HG03066 (cell line): ENCODE measurements at regions not wholly inside any gene's neighbourhood (a gene's known extent, or its start where the extent isn't known, plus 50 kb on each side); places are given as distances from the start of the nearest gene placed in this dataset.

ENCODE experiments used
- ATAC-seq: cut with Tn5 transposase; IDR thresholded peaks from one replicate; pipeline ENCODE4 v1.9.1; 2021; ENCODE audit warnings: low read depth; ENCODE audit not compliant: unreplicated experiment

DNA sequence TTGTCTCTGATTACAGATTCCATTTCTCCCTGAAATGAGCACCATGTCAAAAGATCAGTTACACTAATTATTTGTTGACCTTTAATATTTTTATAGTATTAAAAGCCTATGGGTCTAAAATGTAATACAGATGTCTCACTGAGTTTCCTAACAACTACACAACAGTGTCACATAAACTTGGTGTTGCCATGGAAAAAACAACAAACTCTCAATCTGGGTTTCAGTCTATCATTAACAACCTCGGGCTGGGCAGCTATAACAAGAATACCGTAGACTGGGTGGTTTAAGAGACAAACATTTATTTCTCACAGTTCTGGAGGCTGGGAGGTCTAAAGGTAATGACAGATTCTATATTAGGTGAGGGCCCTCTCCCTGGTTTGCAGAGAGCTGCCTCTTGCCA, 407.1 kb downstream of the HNRNPD start:
- ATAC-seq = no peak

DNA sequence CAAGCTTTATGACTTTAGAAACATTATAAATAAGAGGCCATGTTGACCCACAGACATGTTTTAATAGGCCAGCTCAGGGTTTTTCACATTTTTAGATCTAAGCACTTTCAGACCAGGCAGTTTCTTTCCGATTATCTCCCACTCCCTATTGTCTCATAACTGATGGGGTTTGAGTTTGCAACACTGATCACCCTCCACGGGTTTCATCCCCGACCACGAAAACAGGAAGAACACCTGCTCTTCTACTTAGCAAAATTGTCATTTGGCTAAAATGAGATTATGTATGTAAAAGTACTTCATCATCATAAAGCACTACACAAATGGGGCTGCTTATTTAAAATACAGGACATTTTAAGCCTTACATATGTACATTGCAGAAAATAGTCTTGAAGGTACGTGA, 407.9 kb downstream of the HNRNPD start:
- ATAC-seq = no peak

GRCh38 chr4:81965454-81965853, 408.3 kb downstream of the HNRNPD start:
- ATAC-seq = no peak

DNA sequence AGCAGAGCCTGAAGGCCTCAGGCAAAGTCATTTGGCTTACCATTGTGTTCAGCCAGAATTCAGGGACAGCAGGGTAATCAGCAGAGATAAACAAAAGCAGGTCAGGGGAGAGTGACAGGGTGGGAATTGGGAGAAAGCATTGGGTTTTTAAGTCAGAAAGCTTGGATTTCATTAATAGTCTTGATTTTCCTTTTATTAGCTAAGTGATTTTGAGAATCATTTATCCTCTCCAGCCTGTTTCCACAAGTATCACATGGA, 410.1 kb downstream of the HNRNPD start:
- ATAC-seq = no peak

GRCh38 chr4:81963015-81963762, 410.6 kb downstream of the HNRNPD start:
- ATAC-seq = no peak

DNA sequence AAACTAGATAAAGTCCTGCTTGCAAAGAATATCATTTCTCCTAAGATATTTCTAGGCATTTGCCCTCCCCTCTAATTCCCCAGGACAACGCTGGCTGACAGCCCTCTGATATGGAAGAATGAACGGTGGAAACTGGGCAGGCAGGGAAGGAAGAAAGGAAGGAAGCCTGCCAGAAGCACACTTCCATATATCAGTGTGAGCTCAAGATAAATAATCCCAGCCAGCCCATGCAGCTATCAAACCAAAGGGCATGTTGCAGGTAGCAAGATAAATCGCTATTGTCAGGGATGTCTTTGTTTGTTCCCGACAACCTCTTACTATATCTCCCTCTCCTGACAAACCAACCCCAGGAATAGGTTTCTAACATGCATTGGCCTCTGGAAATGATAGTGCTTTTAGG, 412.8 kb downstream of the HNRNPD start:
- no peak for ATAC-seq

DNA sequence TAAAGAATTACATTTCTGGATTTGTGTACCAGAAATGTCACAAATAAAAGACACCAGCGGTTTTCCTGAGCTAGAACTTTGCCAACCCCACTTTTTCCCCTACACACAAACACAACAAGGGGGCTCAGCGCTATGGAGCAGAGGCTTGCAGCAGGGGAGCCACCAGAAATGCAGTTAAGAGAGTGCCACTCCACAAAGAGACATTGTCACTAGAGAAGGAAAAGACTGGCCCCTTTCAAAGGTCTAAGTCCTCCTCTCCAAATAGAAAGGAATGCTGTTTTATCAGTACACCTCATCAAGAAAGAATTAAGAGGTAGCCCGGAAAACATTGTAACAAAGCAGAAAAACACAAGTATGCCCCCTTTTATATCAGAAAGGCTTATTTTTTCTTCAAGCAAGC, 419.5 kb downstream of the HNRNPD start:
- ATAC-seq = no peak

DNA sequence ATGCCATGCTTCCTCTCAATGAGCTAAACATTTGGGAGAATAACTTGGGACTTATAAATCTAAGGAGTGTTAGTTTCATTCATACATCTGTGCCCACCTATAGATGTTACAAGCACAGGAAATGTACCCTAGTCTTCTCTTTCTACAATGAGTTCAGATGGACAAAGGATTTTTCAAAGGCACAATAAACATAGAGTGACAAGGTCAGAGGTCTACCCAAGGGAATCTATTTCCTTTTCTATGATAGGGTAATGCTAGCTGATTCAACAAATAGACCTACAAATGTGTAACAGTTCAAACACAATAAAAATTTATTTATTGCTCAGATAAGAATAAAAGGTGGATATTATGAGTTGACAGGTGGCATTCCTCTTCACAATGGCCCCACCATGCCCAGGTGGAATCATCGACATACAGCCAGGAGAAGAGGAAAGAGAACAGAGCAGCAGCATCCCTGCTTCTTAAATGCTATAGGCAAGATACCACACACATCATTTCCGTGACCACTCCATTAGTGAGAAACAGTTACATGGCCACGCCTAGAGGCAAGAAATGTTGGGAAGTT, 421.8 kb downstream of the HNRNPD start:
- ATAC-seq = no peak

- ATAC-seq = no peak
Measured at GRCh38 chr4:81946996-81947395, 426.8 kb downstream of the HNRNPD start.

- ATAC-seq = peak; percentile 48
Measured at GRCh38 chr4:81930506-81931238, 443.1 kb downstream of the HNRNPD start.

DNA sequence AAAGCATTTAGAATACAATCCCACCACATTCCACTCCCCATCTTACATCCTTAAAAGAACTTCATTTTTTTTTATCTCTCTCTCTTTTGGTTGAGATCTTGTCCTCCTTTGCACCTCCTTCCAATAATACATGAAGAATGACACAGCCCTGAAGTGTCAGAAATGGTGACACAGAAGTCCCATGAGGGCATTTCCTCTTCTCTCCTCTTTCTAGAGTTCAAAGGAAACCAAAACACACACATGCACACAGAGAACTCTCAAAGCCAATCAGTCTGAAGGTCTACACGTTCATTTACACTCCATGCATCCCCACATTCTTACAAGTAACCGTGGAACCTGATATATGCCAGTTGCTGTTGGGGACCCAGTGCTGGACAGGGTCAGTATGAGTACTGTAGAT, 450.7 kb downstream of the HNRNPD start:
- no peak for ATAC-seq

GRCh38 chr4:81922313-81922712, 450.6 kb upstream of the RASGEF1B start:
- no peak for ATAC-seq

- ATAC-seq = no peak
Measured at GRCh38 chr4:81921751-81922159, 450.0 kb upstream of the RASGEF1B start.

- ATAC-seq = no peak
Measured at GRCh38 chr4:81919810-81920209, 448.1 kb upstream of the RASGEF1B start.

DNA sequence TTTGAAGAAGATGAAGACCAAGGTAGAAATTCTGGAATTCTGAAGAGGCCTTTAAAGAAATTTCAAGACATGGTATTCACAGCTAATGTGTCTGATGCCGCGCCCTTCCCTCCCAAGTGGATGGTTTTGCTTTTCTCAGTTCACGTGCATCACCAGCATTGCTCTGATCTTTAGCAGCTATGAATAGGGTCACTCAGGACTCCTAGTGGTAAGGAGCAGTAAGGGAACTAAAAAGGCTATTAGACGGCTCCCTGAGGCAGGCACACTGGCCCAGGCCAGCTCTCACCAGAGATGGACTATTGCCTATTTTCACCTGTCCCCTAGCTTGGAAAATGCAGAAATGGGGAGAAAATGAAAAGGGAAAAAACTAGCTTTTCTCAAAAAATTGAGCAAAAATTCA, 447.5 kb upstream of the RASGEF1B start:
- ATAC-seq = no peak

- no peak for ATAC-seq
Measured at GRCh38 chr4:81915430-81915829, 443.7 kb upstream of the RASGEF1B start.

GRCh38 chr4:81914623-81915022, 442.9 kb upstream of the RASGEF1B start:
- ATAC-seq = peak; percentile 47

DNA sequence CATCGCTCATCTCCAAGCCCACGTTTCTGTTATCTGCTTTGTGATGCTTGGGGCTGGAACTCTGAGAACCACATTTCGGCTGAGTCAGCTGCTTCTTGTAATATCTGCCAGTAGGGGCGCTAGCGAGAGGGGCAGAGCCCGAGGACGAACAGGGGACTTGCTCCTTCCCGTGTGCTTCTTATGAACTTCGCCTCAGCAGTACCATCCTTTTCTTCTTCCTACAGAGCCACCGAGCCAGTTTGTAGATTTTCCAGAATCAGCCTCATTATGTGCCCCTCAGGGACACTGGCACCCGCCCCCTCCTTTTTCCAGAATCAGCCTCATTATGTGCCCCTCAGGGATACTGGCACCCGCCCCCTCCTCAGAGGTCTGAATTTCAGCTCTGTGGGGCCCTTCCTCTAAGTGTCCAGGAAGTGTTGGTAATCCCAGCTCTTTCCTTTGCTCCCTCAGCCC, 441.7 kb upstream of the RASGEF1B start:
- peak; percentile 73 for ATAC-seq

GRCh38 chr4:81912376-81913030, 440.8 kb upstream of the RASGEF1B start:
- ATAC-seq = no peak

DNA sequence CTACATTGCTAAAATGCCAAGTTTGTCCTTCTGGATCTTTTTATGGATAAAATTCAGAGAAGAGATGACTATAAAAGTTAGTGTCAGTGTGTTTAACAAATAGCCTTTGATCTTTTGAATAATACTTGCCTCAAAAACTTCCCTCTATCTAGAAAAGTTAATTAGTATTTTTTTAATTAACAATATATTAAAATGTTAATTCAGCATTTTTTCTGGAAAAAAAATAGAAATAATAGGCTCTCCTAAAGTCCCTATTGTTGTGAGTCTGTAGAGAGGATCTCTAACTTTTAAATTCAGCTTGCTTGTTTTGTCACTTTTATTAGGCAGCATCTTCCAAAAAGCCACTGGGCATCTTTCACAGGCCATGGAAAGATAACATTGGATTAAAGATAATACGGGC, 435.2 kb upstream of the RASGEF1B start:
- ATAC-seq = no peak

GRCh38 chr4:81905971-81906370, 434.3 kb upstream of the RASGEF1B start:
- ATAC-seq = peak; percentile 98
